GM21423 (cell line): ENCODE measurements at regions not wholly inside any gene's neighbourhood (a gene's known extent, or its start where the extent isn't known, plus 50 kb on each side); places are given as distances from the start of the nearest gene placed in this dataset.
"Not testable (repeated sequence)": the region's sequence is repeated elsewhere in the genome, so short reads cannot be mapped to it uniquely, and the experiment has no call there.

Experiments used
- ATAC-seq: cut with Tn5 transposase; IDR thresholded peaks from one replicate; pipeline ENCODE4 v1.9.1; 2021; ENCODE audit warnings: mild to moderate bottlenecking, moderate library complexity; ENCODE audit not compliant: unreplicated experiment

GRCh38 chr14:38044710-38045109 lies 163.0 kb upstream of the SSTR1 start:
- no peak for ATAC-seq

- no peak for ATAC-seq
These were observed 162.2 kb upstream of the SSTR1 start for GRCh38 chr14:38045461-38045860.

DNA sequence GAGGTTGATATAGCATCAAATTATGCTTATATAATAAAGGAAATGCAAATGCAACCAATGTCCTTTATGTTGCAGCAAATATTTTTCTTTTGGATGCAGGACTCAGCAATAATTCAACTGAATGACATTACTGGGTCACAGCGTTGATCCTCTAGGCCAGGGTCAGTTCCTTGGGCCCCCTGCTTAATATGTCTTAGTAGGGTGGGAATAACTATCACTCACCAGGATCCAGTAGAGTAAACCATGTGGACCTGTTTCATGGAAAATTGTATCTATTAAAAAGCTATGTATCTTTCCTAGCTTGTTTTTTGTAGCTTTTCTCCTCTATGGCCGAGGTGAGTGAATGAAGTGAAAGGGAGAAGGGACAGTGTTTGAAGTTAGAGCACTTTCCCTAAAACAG lies 161.5 kb upstream of the SSTR1 start:
- no peak for ATAC-seq

- ATAC-seq: no peak
These were observed 160.4 kb upstream of the SSTR1 start for GRCh38 chr14:38047195-38047902.

DNA sequence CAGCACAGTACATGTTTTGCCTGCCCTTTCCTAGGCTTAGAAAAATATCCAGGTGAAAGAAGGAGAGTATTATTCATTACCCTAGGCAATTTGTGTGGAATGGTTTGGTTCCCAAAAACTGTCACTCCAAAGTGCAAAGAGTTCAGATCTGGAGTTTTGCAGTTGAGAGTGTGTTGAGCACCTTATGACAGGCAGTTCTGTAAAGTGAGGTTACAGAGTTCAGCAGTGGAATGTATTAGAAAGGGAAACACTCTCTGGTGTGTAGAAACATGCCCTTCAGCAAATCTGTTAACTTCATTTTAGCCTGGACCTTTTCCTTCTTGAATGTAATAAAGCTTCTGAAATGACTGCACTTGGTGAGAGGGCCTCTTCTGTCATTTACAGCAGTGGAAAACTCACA lies 154.0 kb upstream of the SSTR1 start:
- no peak for ATAC-seq

DNA sequence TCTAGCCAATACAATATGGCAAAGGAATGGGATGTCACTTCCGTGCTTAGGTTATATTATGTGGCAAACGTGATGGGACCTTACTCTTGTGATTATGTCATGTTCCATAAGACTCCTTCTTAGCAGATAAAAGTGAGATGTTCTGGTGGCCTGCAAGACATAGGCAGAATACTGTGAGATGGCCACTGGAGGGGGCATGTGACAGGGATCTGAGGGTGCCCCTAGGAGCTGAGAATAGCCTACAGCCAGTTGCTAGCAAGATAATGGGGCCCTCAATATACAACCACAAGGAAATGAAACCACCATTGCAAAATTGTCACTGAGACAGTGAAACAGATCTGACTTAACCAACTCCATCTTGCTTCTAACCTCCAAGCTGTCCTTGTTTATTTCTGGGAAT lies 151.4 kb upstream of the SSTR1 start:
- no peak for ATAC-seq

GRCh38 chr14:38062223-38062622 lies 145.5 kb upstream of the SSTR1 start:
- not testable (repeated sequence) for ATAC-seq

- no peak for ATAC-seq
These were observed 143.9 kb upstream of the SSTR1 start for GRCh38 chr14:38063711-38064320.

GRCh38 chr14:38065106-38065762 lies 142.5 kb upstream of the SSTR1 start:
- no peak for ATAC-seq

GRCh38 chr14:38070061-38070588 lies 137.6 kb upstream of the SSTR1 start:
- no peak for ATAC-seq

DNA sequence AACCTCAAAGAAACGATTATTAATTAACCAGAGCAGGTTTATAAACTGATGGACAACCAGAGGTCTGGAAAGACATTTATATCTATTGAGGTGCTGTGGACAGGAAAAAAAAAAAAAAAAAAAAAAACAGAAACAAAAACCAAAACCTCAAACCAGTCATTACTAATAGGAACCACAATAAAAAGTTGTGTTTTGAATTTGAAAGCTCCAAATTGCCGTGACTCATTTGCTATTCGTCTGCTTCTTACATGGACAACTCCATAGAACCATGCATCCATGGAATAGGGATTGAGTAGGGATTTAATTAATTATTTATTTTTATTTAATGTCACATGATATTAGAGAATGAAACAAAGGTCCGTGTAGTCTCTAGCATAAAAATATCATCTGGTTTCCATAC lies 134.1 kb upstream of the SSTR1 start:
- ATAC-seq: no peak

DNA sequence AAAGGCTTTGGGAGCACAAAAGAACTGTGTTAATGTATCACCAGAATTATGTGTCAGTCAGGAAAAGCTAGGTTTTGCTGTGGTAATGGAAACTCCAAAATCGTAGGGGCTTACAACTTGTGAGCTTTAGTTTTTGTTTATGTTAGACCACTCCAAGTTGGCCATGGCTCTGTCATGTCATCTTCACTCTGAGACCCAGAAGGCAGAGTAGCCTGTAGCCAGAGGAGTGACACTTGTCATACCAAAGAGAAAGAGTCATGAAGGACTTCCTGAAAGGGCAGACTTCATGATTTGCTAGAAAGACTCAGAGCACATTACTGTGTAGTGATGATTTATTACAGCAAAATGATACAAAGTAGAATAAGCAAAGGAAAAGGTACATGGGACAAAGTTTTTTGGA lies 133.6 kb upstream of the SSTR1 start:
- ATAC-seq: no peak

- no peak for ATAC-seq
These were observed 132.9 kb upstream of the SSTR1 start for GRCh38 chr14:38074754-38075153.

GRCh38 chr14:38078393-38078792 lies 129.3 kb upstream of the SSTR1 start:
- peak; percentile 42 for ATAC-seq

DNA sequence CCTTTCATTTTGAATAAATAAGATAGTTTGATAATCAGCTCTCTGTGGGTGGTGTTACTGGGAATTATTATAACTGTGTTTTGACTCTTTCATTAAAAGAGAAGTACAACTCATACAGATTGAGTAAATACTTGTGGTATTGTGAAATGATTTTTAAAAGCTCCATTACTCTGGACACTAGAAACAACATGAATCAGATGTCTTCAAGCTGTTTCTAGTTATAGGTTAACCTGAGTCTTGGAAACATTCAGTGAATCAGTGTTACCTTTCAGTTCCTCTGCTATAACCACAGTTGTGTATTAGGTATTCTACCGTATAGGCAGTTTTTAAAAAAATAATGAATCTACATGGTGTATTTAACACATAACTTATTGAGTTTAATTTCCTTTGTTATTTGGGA lies 128.4 kb upstream of the SSTR1 start:
- peak; percentile 93 for ATAC-seq

GRCh38 chr14:38079886-38080285 lies 127.8 kb upstream of the SSTR1 start:
- ATAC-seq: no peak

DNA sequence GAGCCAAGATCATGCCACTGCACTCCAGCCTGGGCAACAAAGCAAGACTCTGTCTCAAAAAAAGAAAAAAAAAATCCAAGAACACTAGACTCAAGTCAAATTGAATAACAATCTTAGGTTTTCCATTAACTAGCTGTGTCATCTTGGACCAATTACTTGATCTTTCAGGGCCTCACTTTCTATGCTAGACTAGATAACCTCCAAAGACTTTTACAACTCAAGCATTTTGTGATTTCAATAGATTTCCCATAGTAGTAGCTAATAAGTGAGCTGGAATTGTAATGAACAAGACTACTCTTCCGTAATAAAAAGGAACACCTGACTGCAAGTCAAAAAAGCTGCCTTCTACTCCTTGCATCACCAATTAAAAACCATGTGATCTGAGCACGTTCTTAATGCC lies 127.0 kb upstream of the SSTR1 start:
- ATAC-seq: no peak

DNA sequence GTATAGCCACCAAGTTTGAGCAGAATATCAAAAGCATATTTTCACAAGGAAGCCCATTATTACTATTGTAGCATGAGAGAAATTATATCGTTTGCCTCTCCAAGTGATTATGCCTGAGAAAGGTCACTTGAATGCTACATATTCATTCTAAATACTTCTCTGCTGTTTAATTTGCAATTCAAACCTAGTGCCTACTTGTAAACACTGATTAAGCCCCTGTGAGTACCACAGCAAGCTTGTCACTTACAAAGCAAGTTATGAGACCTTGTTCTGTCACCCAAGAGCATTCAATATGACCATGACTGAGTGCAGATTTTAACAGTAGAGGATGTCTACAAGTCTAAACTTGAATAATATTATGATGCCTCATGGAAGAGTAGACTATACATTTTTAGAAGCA lies 124.7 kb upstream of the SSTR1 start:
- ATAC-seq: no peak

DNA sequence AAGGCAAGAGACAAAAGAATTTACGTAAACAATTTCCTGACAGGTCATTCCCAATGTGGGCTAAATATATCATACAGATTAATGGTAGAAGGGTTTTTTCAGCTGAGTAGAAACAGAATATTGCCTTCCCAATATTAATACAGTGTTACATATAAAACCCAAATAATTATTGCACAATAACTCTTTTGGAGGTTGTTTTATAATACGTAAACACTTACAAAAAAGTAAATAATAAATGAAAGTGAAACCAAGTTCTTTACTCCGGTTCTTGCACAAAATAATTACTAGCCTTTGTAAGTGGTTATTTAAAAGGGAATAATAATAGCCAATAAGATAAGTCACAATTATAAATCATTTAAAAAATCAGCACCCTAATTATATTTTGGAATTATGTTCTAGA lies 118.6 kb upstream of the SSTR1 start:
- no peak for ATAC-seq

GRCh38 chr14:38090506-38090905 lies 117.2 kb upstream of the SSTR1 start:
- no peak for ATAC-seq

DNA sequence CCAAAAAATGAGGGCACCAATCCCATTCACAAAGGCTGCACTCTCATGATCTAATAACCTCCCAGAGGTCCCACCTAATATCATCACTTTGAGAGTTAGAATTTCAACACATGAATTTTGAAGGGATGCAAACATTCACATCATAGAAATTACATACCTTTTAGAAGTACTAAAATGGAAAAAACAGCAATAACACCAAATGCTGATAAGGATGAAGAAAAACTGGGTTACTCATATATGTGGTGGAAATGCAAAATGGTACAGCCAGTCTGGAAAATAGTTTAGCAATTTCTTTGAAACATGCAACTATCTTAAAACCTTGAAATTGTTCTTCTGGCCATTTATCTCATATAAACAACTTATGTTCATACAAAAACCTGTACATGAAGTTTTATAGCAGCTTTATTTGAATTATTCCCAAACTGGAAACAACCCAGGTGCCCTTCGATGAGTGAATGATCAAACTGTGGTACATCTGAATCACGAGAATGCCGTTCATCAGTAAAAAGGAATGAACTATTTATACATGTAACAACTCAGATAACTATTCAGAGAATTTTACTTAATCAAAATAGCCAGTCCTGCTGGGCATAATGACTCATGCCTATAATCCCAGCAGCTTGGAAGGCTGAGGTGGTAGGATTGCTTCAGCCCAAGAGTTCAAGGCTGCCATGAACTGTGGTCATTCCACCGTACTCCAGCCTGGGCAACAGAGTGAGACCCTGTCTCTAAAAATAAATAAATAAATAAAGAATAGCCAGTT lies 109.4 kb upstream of the SSTR1 start:
- ATAC-seq: no peak
